ENCODE measurements at regions not wholly inside any gene's neighbourhood (a gene's known extent, or its start where the extent isn't known, plus 50 kb on each side); places are given as distances from the start of the nearest gene placed in this dataset.

DNA sequence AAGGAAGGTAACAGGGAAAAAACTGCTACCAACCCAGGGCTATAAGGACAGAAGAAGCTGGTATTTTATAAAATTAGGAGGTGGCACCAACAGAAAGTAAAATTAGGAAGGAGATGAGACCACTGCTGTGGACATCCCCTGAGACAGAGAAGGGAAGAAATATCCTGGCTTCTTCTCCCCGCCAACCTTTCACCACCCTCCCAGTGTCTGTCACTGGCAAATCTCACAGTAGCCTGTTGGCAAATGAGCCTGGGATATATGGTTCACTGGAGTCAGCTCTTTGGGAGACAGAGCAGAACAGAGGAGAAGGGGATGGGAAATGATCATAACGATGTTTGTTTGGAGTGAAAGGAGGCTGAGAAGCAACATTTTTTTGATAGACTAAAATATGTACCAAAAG is 190.9 kb upstream of the PACRGL start (continued):
- TF ChIP-seq FUBP1 (CRISPR knock-in tag; IDR thresholded peaks at IDR 0.05; ENCODE audit: borderline replicate concordance): no peak
- no peak for TF ChIP-seq SPEN (CRISPR knock-in tag; IDR thresholded peaks at IDR 0.05; ENCODE audit: low read depth)

DNA sequence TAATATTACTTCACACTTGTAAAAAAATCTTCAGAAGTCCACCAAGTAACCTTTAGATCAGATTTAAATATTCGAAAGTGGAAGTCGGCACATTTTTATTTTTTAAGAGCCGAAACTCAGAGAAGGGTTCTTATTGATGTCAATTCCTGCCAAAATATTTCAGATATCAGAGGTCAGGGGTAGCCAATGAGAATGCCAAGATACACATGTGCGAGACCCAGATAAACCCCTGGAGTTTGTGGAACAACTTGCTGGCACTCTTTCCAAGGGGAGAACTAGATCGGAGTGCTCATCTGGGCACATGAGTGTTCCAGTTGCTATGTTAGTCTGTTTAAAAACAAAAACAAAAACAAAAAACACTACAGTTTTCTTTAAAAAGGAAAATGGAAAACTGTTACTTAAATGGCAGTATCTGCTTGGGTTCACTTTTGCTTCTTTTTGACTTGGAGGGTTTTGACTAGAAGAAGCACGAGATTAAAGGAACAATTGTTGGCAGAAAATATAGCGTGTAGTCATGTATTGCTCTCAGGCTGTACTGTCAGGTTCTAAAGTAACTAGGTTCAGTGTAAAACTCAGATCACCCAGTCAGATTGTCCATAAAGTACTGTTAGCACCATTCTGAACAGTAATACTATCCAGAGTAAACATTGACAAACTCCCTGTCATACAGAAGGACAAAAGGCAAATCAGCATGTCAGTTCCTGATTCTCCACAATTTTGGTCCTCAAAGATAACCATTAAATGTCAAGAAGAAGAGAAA is 188.0 kb upstream of the PACRGL start:
- in situ Hi-C loops (cut with HindIII; ENCODE audit: extremely low pct_ligation_motif_present, low pct_unique_long_range_greater_than_20kb): no loop called here
- FAIRE-seq (no peak), DNase-seq (ENCODE audit: low spot score) (no peak), ATAC-seq (no peak; the same call in 2 of the 3 replicates)
- no TSS peak for BruUV-seq (replicated peaks)
- Histone ChIP-seq H3K27ac (ENCODE audit: extremely low read length, insufficient read depth, low read length) (no peak overlapping the region), H3K9ac (ENCODE audit: insufficient read depth, low read depth, low read length) (no peak overlapping the region), H3K79me2 (ENCODE audit: insufficient read depth, low read length) (no peaks in the 10 kb centered on the region), H2AFZ (ENCODE audit: low read length) (no peak overlapping the region), H3K27me3 (ENCODE audit: control insufficient read depth in 1 of 2, insufficient read depth in 2 of 2, low read length in 2 of 2) (no peaks in the 10 kb centered on the region), H3K4me2 (ENCODE audit: low read depth, low read length) (no peak overlapping the region), H3K9me3 (ENCODE audit: low read length) (no peaks in the 10 kb centered on the region), H3K36me3 (replicated peaks in 1 of 2; ENCODE audit: control insufficient read depth in 1 of 2, insufficient read depth in 2 of 2, low read length in 2 of 2) (no peaks in the 10 kb centered on the region), H3K4me1 (ENCODE audit: insufficient read depth, low read length) (no peaks in the 10 kb centered on the region), H3K4me3 (replicated peaks in 1 of 3; ENCODE audit: insufficient read depth in 1 of 3, low read depth in 2 of 3, low read length in 3 of 3) (no peak overlapping the region), H4K20me1 (ENCODE audit: insufficient read depth, low read length) (no peaks in the 10 kb centered on the region)
- CTCF ChIA-PET (ENCODE audit: low intra/inter-chr PET ratio, low total read pairs): no interaction called here
- no peak for TF ChIP-seq ZNF180 (CRISPR knock-in tag; IDR thresholded peaks at IDR 0.05; ENCODE audit: borderline replicate concordance, low read depth)
- TF ChIP-seq ZFP41 (CRISPR knock-in tag; IDR thresholded peaks at IDR 0.05; ENCODE audit: borderline replicate concordance): no peak
- no peak for TF ChIP-seq ZNF232 (CRISPR knock-in tag; IDR thresholded peaks at IDR 0.05; ENCODE audit: borderline replicate concordance)
- TF ChIP-seq MXD4 (CRISPR knock-in tag; IDR thresholded peaks at IDR 0.05): no peak
- TF ChIP-seq FOXK2 (IDR thresholded peaks at IDR 0.05): no peak
- no peak for TF ChIP-seq ZNF557 (CRISPR knock-in tag; IDR thresholded peaks at IDR 0.05)
- no peak for TF ChIP-seq ZNF7 (CRISPR knock-in tag; IDR thresholded peaks at IDR 0.05)
- no peak for TF ChIP-seq HDAC1 (CRISPR knock-in tag; IDR thresholded peaks at IDR 0.05)
- TF ChIP-seq ZKSCAN5 (CRISPR knock-in tag; IDR thresholded peaks at IDR 0.05): no peak
- TF ChIP-seq JUN (CRISPR knock-in tag; IDR thresholded peaks at IDR 0.05): no peak
- TF ChIP-seq ZNF24 (IDR thresholded peaks at IDR 0.05): no peak
- POLR2A ChIA-PET: no interaction called here
- intact Hi-C loops (cut with micrococcal nuclease; ENCODE audit: unreplicated experiment): no loop called here
- 8% methylated on average over 7 of the region's 7 CpGs for WGBS (ENCODE audit: low lambda C conversion rate)
